IPS-NIHi11 (cell line): ENCODE measurements at regions not wholly inside any gene's neighbourhood (a gene's known extent, or its start where the extent isn't known, plus 50 kb on each side); places are given as distances from the start of the nearest gene placed in this dataset.
A peak's percentile ranks its signal among the peaks of the same experiment; 100 is the strongest.

Source experiments
- DNase-seq: peaks from one replicate; pipeline ENCODE4 v3.0.0; 2012; ENCODE audit warnings: mixed read lengths, low spot score

DNA sequence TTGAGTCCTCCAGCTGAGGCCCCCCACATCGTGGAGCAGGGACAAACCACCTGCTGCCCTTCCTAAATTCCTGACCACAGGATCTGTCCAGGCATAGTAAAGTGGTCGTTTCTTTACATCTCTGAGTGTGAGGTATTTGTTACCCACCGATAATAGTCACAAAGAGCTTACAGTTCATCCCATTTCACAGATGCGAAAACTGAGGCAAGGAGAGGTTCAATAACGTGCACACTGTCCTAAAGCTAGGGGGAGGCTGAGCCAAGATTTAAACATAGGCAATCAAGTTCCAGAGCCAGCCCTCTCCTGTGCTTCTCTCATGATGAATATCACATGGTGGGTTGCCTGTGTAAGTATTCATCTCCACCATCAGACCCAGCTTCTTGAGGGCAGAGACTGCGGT, 135.4 kb downstream of the CCT6B start:
- DNase-seq, result no peak

DNA sequence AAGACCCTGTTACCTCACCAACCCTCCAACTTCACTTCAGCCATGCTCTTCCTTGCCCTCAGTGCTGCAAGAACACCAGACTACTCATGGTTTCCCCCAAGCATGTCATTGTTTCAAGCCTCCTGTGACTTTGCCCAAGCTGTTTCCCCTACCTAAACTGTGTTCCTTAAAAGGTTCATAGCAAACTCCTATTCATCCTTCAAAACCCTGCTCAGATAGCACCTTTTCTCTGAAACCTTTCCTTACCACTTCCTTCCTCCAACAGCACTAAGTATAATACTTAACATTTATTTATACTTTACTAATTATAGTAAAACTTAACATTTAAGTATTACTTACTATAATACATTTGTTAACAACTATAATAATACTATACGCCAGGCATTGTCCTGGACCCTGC, 136.2 kb downstream of the CCT6B start:
- no peak for DNase-seq

DNA sequence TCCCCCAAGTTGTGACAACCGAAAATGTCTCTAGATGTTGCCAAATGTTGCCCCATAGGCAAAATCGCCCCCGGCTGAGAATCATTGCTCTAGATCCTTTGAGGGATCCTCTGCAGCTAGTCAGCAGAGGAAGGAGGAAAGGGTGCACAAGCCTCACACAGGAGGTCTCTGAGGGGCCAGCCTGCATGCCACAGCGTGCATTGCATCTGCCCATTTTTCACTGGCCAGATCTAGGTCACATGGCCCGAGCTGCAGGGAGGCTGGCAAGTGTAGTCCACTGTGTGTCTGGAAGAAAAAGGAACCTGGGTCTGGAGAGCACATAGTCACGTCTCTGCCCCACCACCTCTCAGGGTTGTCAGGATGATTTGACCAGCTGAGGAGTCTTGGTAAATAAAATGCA, 138.2 kb downstream of the CCT6B start:
- no peak for DNase-seq

DNA sequence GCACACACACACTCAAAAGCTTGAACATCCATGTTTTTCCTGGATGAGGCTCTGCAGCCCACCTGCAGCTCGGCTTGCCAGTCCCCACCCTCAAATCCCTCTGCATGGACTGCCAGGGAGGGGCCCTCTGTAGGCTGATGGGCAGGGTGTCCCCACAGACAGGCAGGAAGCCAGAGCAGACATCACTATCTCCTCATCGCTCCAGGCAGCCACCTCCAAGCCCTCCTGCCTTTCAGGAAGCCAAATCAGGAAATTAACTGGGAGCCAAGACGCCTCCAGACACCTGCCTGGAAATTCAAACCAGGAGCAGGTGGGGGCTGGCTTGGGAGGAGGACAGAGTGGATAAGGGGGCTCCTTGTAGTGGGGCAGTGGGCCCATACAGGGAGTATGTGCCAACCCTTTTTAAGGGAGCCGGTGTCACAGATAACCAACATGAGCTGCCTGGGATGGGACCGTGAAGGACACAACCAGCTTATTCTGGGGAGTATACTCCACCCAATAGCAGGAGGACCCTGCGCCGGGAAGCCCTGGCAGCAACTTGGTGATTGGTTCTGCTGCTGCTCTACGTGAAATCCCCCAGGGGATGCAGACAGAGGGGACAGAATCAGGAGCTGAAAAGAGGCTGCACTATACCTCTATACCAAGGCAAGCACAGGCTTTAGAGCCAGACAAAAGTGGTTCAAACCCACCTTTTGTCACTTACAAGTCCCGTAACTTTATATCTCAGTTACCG, 139.1 kb downstream of the CCT6B start:
- no peak for DNase-seq

DNA sequence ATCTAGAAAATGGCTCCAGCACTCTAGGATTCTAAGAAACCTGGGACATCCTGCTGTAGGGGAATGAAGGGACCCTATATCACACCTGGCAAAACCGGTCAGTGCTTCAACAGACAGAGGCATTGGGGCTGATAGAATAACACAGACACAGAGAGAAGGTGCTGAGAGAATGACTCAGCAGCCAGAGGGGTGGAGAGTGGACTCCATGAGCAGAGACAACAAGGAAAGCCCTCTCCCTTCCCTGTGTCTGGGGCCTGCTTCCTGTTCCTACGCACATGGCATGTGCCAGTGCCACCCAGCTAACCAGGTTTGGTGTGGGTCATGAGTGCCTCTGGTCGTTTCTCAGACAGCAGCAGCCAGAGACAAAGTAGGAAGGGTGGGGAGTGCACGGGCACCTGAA, 140.3 kb downstream of the CCT6B start:
- no peak for DNase-seq

DNA sequence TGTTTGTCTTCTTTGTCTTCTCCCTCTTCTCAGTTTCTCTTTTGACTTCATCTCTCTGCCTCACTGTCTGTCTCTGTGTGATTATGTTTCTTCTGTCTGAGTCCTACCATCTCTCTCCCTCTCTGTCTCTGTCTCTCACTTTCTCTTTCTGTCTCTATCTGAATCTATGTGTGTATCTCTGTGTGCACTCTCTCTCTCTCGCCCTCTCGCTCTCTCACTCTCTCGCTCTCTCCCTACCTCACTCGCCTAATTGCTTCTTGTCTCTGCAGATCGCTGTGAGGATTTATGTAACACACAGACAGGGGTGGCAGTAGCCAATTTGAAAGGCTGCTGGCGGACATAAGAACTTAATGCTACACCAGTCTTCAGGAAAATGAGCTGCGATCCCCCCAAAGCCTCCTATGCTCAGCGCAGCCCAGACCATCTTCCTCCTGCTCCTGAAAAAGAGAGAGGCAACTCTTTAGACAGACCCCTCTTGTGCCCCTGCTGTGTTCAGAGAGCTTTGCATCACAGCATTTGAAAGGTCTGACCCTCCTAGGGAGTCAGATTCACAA, 140.9 kb downstream of the CCT6B start:
- DNase-seq, result peak; percentile 40

DNA sequence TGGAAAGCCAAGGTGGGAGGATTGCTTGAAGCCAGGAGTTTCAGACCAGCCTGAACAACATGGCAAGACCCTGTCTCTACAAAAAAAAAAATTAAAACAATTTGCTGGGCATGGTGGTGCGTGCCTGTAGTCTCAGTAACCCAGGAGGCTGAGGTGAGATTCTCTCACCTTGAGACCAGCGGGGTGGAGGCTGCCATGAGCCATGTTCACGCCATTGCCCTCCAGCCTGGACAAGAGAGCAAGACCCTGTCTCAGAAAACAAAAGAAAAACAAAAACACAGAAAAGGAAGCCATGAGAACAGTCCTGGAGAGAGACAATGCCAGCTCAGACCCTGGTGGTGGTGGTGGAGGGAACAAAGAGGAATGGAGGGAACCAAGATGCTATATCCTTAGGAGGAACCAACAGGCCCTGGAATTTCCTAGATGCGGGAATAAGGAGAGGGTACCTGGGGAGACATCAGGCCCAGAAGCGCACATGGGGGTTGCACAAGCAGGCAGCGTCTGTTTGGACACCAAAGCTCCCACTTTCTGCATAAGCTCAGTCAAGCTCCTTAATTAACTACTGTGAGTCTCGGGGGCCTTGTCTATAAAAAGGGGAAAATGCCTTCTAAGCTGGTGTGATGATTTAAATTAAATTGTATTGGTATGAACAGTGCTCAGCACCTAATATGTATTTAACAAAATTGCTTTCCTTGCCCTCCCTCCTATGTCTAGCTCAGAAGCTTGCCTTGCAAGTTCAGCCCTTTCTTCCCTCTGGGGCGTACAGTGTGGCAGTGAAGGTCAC, 143.8 kb downstream of the CCT6B start:
- DNase-seq, result no peak

DNA sequence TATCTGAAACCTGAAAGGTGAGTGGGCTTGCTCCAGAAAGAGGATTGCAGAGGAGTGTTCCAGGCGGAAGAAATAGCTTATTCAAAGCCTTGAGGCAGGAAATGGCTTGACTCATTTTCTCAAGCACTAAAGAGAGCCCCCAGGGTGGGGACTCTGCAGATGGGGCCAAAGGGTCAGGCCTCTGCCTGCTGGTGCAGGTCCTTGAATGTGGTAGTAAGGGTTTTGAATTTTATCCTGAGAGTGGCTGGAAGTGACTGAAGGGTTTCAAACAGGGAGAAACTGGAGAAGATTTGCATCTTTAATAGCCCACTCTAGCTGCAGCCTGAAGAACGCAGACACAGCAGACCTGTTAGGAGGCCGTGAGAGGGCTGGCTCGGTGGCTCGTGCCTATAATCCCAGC, 144.4 kb downstream of the CCT6B start:
- no peak for DNase-seq

DNA sequence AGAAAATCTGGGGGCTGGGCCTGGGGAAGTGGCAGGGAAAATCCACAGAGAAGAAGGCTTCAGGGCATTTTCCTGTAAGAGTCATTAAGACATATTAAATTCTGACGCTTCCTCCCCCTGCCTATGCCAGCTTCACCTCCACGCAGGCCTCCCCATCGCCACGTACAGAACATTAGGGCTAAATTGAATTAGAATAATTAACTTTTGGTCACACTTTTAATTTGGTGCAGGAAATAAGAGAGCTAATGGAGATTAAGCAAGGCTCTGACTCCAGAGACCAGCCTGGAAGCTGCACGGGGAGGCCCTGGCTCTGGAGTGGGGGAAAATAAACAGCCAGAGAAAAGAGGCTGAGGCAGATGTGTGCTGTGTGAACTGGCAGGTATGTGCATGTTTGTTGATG, 148.0 kb downstream of the CCT6B start:
- no peak for DNase-seq

DNA sequence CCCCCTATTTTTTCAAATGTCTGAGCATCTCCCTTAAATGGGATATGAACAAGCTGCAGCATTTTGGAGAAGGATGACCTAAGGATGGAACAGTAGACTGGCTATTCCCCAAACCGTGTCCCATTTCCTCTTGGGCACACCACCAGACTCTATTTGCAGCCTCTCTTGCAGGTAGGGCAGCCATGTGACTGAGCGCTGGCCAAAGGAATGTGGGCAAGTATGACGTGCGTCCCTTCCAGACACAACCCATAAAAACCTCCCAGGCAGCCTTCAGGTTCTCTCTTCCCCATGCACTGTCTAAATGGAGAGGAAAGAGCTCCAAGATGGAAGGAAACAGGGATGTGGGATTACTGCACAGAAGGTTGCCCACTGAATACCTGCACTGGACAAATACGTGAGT, 149.7 kb downstream of the CCT6B start:
- DNase-seq, result no peak

DNA sequence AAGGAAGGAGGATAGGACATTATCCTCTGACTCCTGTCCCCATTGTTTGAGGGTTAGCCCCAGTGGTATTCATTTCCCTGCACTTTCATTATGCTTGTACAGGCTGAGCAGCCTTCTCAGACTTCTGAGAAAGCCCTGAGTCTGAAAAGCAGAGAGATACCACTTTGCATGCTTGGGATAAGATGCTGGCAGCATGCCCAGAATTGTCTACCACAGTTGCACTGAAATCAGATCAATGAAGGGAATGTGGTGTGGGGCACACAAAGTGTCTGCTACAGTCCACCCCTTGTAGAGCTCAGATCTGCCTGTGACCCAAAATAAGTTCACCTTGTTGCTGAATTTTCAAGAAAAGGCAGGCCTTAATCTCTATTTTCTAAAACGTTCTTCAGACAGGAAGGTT, 160.6 kb downstream of the CCT6B start:
- no peak for DNase-seq

DNA sequence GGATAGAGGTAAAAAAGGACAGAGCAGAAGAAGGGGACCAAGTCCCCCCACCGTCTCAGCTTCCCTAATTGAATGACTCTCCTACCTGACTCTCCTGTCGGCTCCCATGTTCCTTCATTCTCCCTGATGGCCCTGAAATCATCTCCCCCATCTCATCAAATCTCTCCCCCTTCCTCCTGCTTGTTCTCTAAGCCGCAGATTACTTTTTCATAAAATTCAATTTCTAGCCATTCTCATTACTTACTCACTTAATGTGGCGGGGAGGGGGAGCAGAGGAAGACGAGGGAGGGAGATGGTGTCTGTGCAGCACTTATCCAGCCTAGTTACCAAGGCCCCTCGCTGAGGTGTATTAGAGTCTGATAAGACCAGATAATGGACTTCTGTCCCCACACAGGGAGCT, 161.5 kb downstream of the CCT6B start:
- no peak for DNase-seq

DNA sequence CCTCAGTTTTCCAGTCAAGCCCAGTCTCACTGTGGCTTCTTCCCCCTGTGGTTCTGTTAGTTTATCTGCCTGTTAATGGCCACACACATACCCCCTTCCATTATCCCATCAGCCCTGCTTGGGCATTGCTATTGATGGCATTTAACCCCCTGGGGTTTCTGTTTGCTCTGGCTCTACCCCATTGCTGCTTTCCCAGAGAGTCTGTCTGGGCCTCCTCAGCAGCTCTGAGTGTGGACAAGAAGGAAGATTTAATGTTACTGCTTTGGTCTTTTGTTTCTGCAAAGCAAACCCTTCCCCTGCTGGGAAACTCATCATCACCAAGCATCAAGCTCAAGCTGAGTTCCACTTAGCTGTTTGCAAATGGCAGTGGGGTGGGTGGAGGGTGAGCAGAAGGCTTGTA, 162.7 kb downstream of the CCT6B start:
- DNase-seq, result peak; percentile 61

DNA sequence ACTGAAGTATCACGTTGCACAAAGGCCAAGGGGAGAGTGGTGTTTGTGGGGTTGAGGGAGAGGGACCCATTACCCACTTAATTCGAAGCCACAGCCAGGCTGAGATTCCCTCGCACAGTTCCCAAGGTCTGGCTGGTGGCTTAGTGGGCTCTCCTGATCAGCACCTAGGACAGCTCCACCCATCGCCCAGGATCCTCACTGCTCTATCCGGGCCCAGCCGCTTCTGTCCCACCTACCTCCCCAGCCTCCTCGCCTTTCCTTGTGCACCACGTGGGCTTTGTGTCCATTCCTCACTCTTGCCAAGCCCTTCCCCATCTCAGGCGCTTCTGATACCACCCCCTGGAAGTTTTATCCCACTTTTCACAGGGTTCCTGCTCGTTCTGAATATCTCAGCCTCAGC, 163.5 kb downstream of the CCT6B start:
- DNase-seq, result peak; percentile 93

DNA sequence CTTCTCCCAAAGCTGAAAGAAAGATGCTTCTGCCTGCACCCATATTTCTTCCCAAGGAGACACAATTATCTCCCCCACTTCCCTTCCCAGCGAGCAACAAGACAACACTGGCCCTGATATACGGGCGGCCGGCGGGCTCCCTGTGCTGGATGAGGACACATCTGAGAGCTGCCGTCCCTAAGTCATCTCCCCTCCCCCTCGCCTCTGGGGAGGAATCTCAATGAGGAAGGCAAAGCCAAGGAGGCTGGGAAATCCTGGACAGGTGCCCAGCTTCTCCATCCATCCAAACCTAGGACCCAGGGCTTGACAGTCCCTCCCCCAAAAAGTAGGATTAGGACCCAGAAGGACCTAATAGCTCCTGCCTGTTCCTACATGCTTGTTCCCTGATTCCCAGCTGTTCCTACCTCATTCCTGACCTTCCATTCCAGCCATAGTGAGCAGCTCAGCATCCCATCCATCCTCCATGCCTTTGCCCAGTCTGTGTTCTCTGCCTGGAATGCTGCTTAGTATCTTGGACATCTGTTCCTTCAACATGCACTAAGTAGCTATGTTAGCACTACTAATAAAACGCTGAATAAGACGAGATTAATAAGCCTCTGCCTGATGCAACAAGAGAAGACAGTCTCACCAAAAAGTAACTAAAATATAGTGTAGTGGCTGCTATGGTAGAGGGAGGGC, 167.9 kb downstream of the CCT6B start:
- DNase-seq, result no peak

DNA sequence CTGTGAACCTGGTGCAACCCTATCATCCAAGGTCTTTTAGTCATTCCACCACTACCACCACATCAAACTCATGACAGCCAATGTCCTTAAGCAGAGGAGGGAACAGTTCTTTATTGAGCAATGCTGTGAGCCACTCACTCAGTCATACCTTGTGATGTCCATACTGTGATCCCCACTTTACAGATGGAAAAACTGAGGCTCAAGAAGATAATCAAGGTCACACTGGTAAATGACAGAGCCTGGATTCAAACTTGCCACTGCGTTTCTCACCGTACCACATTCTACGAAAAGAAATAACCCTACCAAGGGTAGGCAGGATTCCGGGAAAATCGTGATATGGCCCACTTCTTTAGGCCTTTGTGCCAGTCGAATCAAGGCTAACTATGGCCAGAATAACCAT, 172.6 kb downstream of the CCT6B start:
- no peak for DNase-seq

DNA sequence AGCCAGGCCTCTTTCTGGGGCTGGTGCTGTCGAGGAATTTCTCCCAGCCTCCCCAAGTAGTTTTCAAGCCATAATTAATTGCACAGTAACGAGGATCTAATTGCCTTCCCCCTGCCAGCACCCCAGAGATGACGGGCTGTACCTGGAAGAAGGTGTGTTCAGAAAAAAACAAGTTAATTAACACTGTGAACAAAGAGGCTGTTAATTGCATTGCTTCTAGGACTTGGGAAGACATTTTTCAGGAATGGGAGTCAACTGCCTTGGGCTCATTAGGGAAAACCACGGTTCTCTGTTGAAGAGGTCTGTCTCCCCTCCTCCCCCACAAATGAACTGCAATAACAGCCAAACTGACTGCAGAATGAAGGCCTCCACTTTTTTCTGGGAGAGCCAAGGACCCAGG, 176.7 kb downstream of the CCT6B start:
- DNase-seq, result no peak

DNA sequence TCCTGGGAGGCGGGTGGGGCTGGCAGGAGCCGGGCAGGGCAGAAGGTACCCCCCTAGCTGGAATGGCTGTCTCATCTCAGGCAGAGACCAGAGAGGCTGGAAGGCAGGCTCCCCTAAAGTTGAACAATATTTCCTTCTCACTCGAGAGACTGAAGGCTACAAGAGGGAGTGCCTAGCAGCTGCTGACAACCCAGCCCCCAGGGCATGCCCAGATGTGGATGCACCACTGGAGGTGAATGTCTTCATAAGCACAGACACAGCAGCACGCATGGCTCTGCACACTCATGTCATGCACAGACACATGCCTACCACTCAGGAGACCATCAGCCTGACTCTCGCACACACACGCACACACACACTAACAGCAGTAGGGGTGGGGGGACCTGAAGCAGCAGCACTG, 179.0 kb downstream of the CCT6B start:
- no peak for DNase-seq

DNA sequence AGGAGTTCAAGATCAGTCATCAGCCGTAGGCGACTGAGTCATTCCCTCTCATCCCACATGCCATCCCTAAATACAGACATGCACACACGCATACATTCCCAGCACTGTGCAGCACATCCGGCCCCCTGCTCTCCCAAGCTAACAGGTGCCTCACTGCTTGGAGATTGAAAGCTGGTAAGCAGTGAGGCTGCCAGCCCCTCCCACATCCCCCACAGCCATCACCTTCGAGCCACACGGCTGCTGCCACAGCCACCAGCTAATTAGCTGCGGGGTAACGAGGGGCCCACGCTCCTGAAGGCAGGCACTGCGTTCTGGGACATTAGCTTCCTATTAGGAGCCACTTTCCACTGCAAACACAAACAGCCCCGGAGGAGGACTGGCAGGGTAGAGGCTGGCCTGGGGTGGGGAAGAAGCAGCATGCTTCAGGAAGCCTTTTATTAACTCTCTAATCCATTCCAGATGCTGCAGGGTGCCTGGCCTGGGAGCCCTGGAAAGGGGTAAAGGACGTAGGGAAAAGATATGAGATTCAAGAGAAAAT, 179.6 kb downstream of the CCT6B start:
- no peak for DNase-seq

DNA sequence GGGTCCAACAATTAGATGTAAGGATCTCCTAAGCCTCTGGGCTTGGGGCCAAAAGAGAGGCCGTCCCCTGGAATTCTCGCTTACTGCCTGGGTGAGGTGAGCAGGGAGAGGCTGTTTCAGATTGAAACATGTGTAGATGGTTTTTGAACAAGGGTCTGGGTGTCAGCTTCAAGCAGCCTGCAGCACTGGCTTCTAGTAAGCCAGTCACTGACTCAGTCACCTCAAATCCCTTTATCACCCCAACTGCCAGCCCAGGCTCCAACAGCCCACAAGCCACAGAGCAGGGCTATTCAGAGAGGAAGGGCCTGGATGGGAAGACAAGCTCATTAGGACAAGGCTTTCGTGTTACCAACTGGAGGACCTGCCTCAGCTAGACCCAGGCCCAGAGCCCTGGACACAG, 180.2 kb downstream of the CCT6B start:
- DNase-seq, result no peak

DNA sequence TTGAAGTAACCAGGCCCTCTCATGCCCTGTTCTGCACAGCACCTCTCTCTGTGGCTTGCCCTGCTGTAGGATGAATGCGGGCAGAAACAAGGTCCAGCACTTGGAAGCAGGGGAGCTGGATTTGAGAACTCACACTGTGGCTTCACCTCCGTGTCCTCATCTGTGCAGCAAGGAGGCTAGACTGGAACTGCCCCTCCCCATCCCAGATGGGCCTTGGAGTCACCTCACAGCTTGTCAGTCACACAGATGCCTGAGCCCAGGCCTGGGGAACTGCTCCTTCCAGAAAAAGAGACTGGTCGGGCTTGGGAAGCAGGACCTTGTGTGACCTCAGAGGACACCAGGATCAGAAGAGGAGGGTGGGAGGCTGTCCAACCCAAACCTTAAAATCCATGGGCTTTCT, 180.8 kb downstream of the CCT6B start:
- DNase-seq, result no peak
